Mucosa of stomach (tissue), 1 donor: ENCODE measurements at regions not wholly inside any gene's neighbourhood (a gene's known extent, or its start where the extent isn't known, plus 50 kb on each side); places are given as distances from the start of the nearest gene placed in this dataset.
"Not testable (repeated sequence)": the region's sequence is repeated elsewhere in the genome, so short reads cannot be mapped to it uniquely, and the experiment has no call there.

Source experiments
- H3K27me3 ChIP-seq: one replicate; pipeline ENCODE4 v1.7.0; 2013; ENCODE audit warnings: mild to moderate bottlenecking, low read length; ENCODE audit not compliant: control insufficient read depth, insufficient read depth
- H3K36me3 ChIP-seq: one replicate; pipeline ENCODE4 v1.7.0; 2013; ENCODE audit warnings: low read length; ENCODE audit not compliant: control insufficient read depth, insufficient read depth
- H3K4me1 ChIP-seq: one replicate; pipeline ENCODE4 v1.7.0; 2013; ENCODE audit warnings: mild to moderate bottlenecking, low read length; ENCODE audit not compliant: control insufficient read depth, insufficient read depth
- H3K4me3 ChIP-seq: one replicate; pipeline ENCODE4 v1.7.0; 2013; ENCODE audit warnings: low read length
- H3K9ac ChIP-seq: one replicate; pipeline ENCODE4 v1.7.0; 2013; ENCODE audit warnings: mild to moderate bottlenecking, low read length, moderate library complexity
- H3K9me3 ChIP-seq: one replicate; pipeline ENCODE4 v1.7.0; 2013; ENCODE audit warnings: mild to moderate bottlenecking, low read length, moderate library complexity; ENCODE audit not compliant: control insufficient read depth
- donor health status: Pancreatic carcinoma.

- H3K36me3 ChIP-seq: no peaks in the 10 kb centered on the region
- no peak overlapping the region for H3K9ac ChIP-seq
- no peak overlapping the region for H3K4me3 ChIP-seq
- H3K4me1 ChIP-seq: no peaks in the 10 kb centered on the region
- H3K27me3 ChIP-seq: no peaks in the 10 kb centered on the region
- no peaks in the 10 kb centered on the region for H3K9me3 ChIP-seq
Measured at GRCh38 chr4:147137280-147137679, 191.6 kb upstream of the TTC29 start.

GRCh38 chr4:147138171-147138570, 192.5 kb upstream of the TTC29 start:
- no peak overlapping the region for H3K4me3 ChIP-seq
- no peaks in the 10 kb centered on the region for H3K9me3 ChIP-seq
- no peaks in the 10 kb centered on the region for H3K36me3 ChIP-seq
- no peaks in the 10 kb centered on the region for H3K4me1 ChIP-seq
- H3K9ac ChIP-seq: no peak overlapping the region
- H3K27me3 ChIP-seq: no peaks in the 10 kb centered on the region

GRCh38 chr4:147139455-147140198, 194.0 kb upstream of the TTC29 start:
- Histone ChIP-seq H3K9me3 (no peaks in the 10 kb centered on the region), H3K4me1 (no peaks in the 10 kb centered on the region), H3K9ac (no peak overlapping the region), H3K36me3 (no peaks in the 10 kb centered on the region), H3K4me3 (no peak overlapping the region), H3K27me3 (no peaks in the 10 kb centered on the region)

- no peak overlapping the region for H3K9ac ChIP-seq
- no peaks in the 10 kb centered on the region for H3K4me1 ChIP-seq
- H3K9me3 ChIP-seq: no peaks in the 10 kb centered on the region
- no peaks in the 10 kb centered on the region for H3K36me3 ChIP-seq
- no peak overlapping the region for H3K4me3 ChIP-seq
- no peaks in the 10 kb centered on the region for H3K27me3 ChIP-seq
Measured at GRCh38 chr4:147151763-147152162, 206.1 kb upstream of the TTC29 start.

GRCh38 chr4:147157860-147158701, 212.4 kb upstream of the TTC29 start:
- Histone ChIP-seq H3K36me3 (no peaks in the 10 kb centered on the region), H3K9ac (peak overlapping the region; percentile 33), H3K27me3 (no peaks in the 10 kb centered on the region), H3K9me3 (no peaks in the 10 kb centered on the region), H3K4me1 (peaks cover 3% of the 10 kb centered on the region), H3K4me3 (peak overlapping the region; percentile 26)

- no peak overlapping the region for H3K4me3 ChIP-seq
- H3K36me3 ChIP-seq: no peaks in the 10 kb centered on the region
- H3K4me1 ChIP-seq: peaks cover 3% of the 10 kb centered on the region
- H3K27me3 ChIP-seq: no peaks in the 10 kb centered on the region
- H3K9ac ChIP-seq: no peak overlapping the region
- no peaks in the 10 kb centered on the region for H3K9me3 ChIP-seq
Measured at GRCh38 chr4:147160908-147161513, 215.3 kb upstream of the TTC29 start.

- H3K36me3 ChIP-seq: no peaks in the 10 kb centered on the region
- H3K4me3 ChIP-seq: no peak overlapping the region
- no peak overlapping the region for H3K9ac ChIP-seq
- no peaks in the 10 kb centered on the region for H3K9me3 ChIP-seq
- no peaks in the 10 kb centered on the region for H3K27me3 ChIP-seq
- no peaks in the 10 kb centered on the region for H3K4me1 ChIP-seq
Measured at GRCh38 chr4:147163311-147163710, 217.6 kb upstream of the TTC29 start.

GRCh38 chr4:147168200-147168599, 222.5 kb upstream of the TTC29 start:
- H3K4me1 ChIP-seq, H3K9ac ChIP-seq, H3K36me3 ChIP-seq, H3K9me3 ChIP-seq, H3K27me3 ChIP-seq, H3K4me3 ChIP-seq: not testable (repeated sequence)

GRCh38 chr4:147173322-147173721, 227.7 kb upstream of the TTC29 start:
- Histone ChIP-seq H3K27me3 (no peaks in the 10 kb centered on the region), H3K4me1 (no peaks in the 10 kb centered on the region), H3K4me3 (no peak overlapping the region), H3K9me3 (no peaks in the 10 kb centered on the region), H3K9ac (no peak overlapping the region), H3K36me3 (no peaks in the 10 kb centered on the region)

GRCh38 chr4:147173797-147174432, 228.3 kb upstream of the TTC29 start:
- H3K9me3 ChIP-seq: no peaks in the 10 kb centered on the region
- H3K9ac ChIP-seq: no peak overlapping the region
- H3K27me3 ChIP-seq: no peaks in the 10 kb centered on the region
- no peaks in the 10 kb centered on the region for H3K36me3 ChIP-seq
- no peaks in the 10 kb centered on the region for H3K4me1 ChIP-seq
- H3K4me3 ChIP-seq: no peak overlapping the region

- no peaks in the 10 kb centered on the region for H3K36me3 ChIP-seq
- no peaks in the 10 kb centered on the region for H3K4me1 ChIP-seq
- H3K4me3 ChIP-seq: no peak overlapping the region
- no peaks in the 10 kb centered on the region for H3K27me3 ChIP-seq
- H3K9me3 ChIP-seq: no peaks in the 10 kb centered on the region
- H3K9ac ChIP-seq: no peak overlapping the region
Measured at GRCh38 chr4:147174591-147174990, 228.9 kb upstream of the TTC29 start.
